Upper lobe of right lung (tissue), 1 donor: ENCODE measurements at regions not wholly inside any gene's neighbourhood (a gene's known extent, or its start where the extent isn't known, plus 50 kb on each side); places are given as distances from the start of the nearest gene placed in this dataset.

Experiments
- ATAC-seq: fragments of 200-7000 bp; cut with Tn5 transposase; one replicate; pipeline ENCODE4 v1.9.1; 2020; ENCODE audit warnings: mild to moderate bottlenecking, moderate library complexity
- DNase-seq: peaks from one replicate; pipeline ENCODE4 v3.0.0-alpha.2; 2020
- H3K27ac ChIP-seq: fragments of 200-600 bp; one replicate; pipeline ENCODE4 v1.8.0; 2022
- H3K27me3 ChIP-seq: fragments of 200-600 bp; one replicate; pipeline ENCODE4 v1.8.0; 2022; ENCODE audit warnings: mild to moderate bottlenecking
- H3K36me3 ChIP-seq: fragments of 200-600 bp; one replicate; pipeline ENCODE4 v1.8.0; 2022
- H3K4me1 ChIP-seq: fragments of 200-600 bp; one replicate; pipeline ENCODE4 v1.8.0; 2022
- H3K4me3 ChIP-seq: fragments of 200-600 bp; one replicate; pipeline ENCODE4 v1.8.0; 2022; ENCODE audit warnings: mild to moderate bottlenecking
- H3K9me3 ChIP-seq: fragments of 200-600 bp; one replicate; pipeline ENCODE4 v1.8.0; 2022
- CTCF ChIP-seq: fragments of 200-600 bp; IDR thresholded peaks from one replicate; pipeline ENCODE4 v1.8.0; 2022; ENCODE audit warnings: antibody characterized with exemption
- intact Hi-C: fragments of 100-400 bp; cut with DNase I; formaldehyde crosslinking; loops from one replicate; pipeline ENCODE4 v1.11.0; 2022
- donor health status: DM: no; HTN: yes; CAD: no; lungs with severe emphysema.

- ATAC-seq: no peak
- intact Hi-C loops: no loop called here
- Histone ChIP-seq H3K4me1 (no peaks in the 10 kb centered on the region), H3K27ac (no peak overlapping the region), H3K4me3 (no peak overlapping the region), H3K9me3 (no peaks in the 10 kb centered on the region), H3K36me3 (no peaks in the 10 kb centered on the region), H3K27me3 (no peaks in the 10 kb centered on the region)
- no peak for TF ChIP-seq CTCF
- no peak for DNase-seq
These were observed 115.3 kb upstream of the MTNR1B start for GRCh38 chr11:92854162-92854561.

- H3K27me3 ChIP-seq: no peaks in the 10 kb centered on the region
- H3K27ac ChIP-seq: no peak overlapping the region
- no peak overlapping the region for H3K4me3 ChIP-seq
- DNase-seq (no peak), ATAC-seq (no peak)
- TF ChIP-seq CTCF: no peak
- no peaks in the 10 kb centered on the region for H3K36me3 ChIP-seq
- intact Hi-C loops: no loop called here
- H3K4me1 ChIP-seq: no peaks in the 10 kb centered on the region
- no peaks in the 10 kb centered on the region for H3K9me3 ChIP-seq
These were observed 114.5 kb upstream of the MTNR1B start for GRCh38 chr11:92854952-92855351.

GRCh38 chr11:92855607-92856405 is 113.6 kb upstream of the MTNR1B start:
- intact Hi-C loops: no loop called here
- DNase-seq: no peak
- Histone ChIP-seq H3K9me3 (no peaks in the 10 kb centered on the region), H3K4me3 (no peak overlapping the region), H3K27me3 (no peaks in the 10 kb centered on the region), H3K36me3 (no peaks in the 10 kb centered on the region), H3K27ac (no peak overlapping the region), H3K4me1 (no peaks in the 10 kb centered on the region)
- no peak for ATAC-seq
- TF ChIP-seq CTCF: no peak

- Histone ChIP-seq H3K27me3 (no peaks in the 10 kb centered on the region), H3K27ac (no peak overlapping the region), H3K4me1 (no peaks in the 10 kb centered on the region), H3K9me3 (no peaks in the 10 kb centered on the region), H3K4me3 (no peak overlapping the region), H3K36me3 (no peaks in the 10 kb centered on the region)
- intact Hi-C loops: no loop called here
- DNase-seq (no peak), ATAC-seq (no peak)
- TF ChIP-seq CTCF: no peak
These were observed 112.0 kb upstream of the MTNR1B start for GRCh38 chr11:92857407-92857806.

- Histone ChIP-seq H3K4me1 (no peaks in the 10 kb centered on the region), H3K9me3 (no peaks in the 10 kb centered on the region), H3K27ac (no peak overlapping the region), H3K36me3 (no peaks in the 10 kb centered on the region), H3K4me3 (no peak overlapping the region), H3K27me3 (no peaks in the 10 kb centered on the region)
- intact Hi-C loops: no loop called here
- no peak for TF ChIP-seq CTCF
- ATAC-seq: no peak
- no peak for DNase-seq
These were observed 110.2 kb upstream of the MTNR1B start for GRCh38 chr11:92859156-92859690.
